Trophoblast cell (in vitro differentiated cells and primary cell): ENCODE measurements at regions not wholly inside any gene's neighbourhood (a gene's known extent, or its start where the extent isn't known, plus 50 kb on each side); places are given as distances from the start of the nearest gene placed in this dataset.

Source experiments
- DNase-seq, 2 donors: peaks; one replicate each; pipeline ENCODE4 v3.0.0-alpha.2; 2016
- H2AFZ ChIP-seq: 2 replicates; pipeline ENCODE4 v1.6.1; 2013; ENCODE audit warnings: low read length, moderate library complexity, mild to moderate bottlenecking; ENCODE audit not compliant: insufficient read depth, poor library complexity
- H2AK5ac ChIP-seq: 2 replicates; pipeline ENCODE4 v1.6.1; 2013; ENCODE audit warnings: mild to moderate bottlenecking, low read length
- H2BK120ac ChIP-seq: 2 replicates; pipeline ENCODE4 v1.6.1; 2013; ENCODE audit warnings: low read length, mild to moderate bottlenecking, moderate library complexity; ENCODE audit not compliant: insufficient read depth, poor library complexity
- H2BK12ac ChIP-seq: 2 replicates; pipeline ENCODE4 v1.6.1; 2013; ENCODE audit warnings: mild to moderate bottlenecking, low read length, moderate library complexity
- H2BK5ac ChIP-seq: 2 replicates; pipeline ENCODE4 v1.6.1; 2013; ENCODE audit warnings: low read length, low read depth, moderate library complexity, mild to moderate bottlenecking; ENCODE audit not compliant: poor library complexity
- H3K14ac ChIP-seq: 2 replicates; pipeline ENCODE4 v1.6.1; 2013; ENCODE audit warnings: mild to moderate bottlenecking, low read length
- H3K18ac ChIP-seq: 2 replicates; pipeline ENCODE4 v1.6.1; 2013; ENCODE audit warnings: mild to moderate bottlenecking, low read length
- H3K23ac ChIP-seq: 2 replicates; pipeline ENCODE4 v1.6.1; 2013; ENCODE audit warnings: low read length
- H3K27ac ChIP-seq: 2 replicates; pipeline ENCODE4 v1.5.1; 2013; ENCODE audit warnings: low read depth, mild to moderate bottlenecking, inconsistent platforms, low read length, moderate library complexity
- H3K27me3 ChIP-seq: 2 replicates; pipeline ENCODE4 v1.6.1; 2013; ENCODE audit warnings: inconsistent platforms, mild to moderate bottlenecking, low read length, moderate library complexity; ENCODE audit not compliant: insufficient read depth
- H3K36me3 ChIP-seq, 2 experiments: 1 replicate in 1 of 2; 2 replicates in 1 of 2; pipeline ENCODE4 v1.6.1; 2013; ENCODE audit warnings: low read length in 2 of 2, mild to moderate bottlenecking in 2 of 2, moderate library complexity in 1 of 2; ENCODE audit not compliant: insufficient read depth in 2 of 2, control insufficient read depth in 1 of 2
- H3K4ac ChIP-seq: 2 replicates; pipeline ENCODE4 v1.6.1; 2013; ENCODE audit warnings: low read depth, mild to moderate bottlenecking, low read length, moderate library complexity
- H3K4me1 ChIP-seq, 2 experiments: 1 replicate in 1 of 2; 2 replicates in 1 of 2; pipeline ENCODE4 v1.6.1; 2013; ENCODE audit warnings: low read length in 2 of 2, mild to moderate bottlenecking in 2 of 2, moderate library complexity in 1 of 2; ENCODE audit not compliant: insufficient read depth in 2 of 2, control insufficient read depth in 1 of 2
- H3K4me2 ChIP-seq: 2 replicates; pipeline ENCODE4 v1.6.1; 2013; ENCODE audit warnings: inconsistent platforms, mild to moderate bottlenecking, low read length, moderate library complexity
- H3K4me3 ChIP-seq: 2 replicates; pipeline ENCODE4 v1.5.1; 2013; ENCODE audit warnings: mild to moderate bottlenecking, low read depth, low read length, inconsistent platforms
- H3K79me1 ChIP-seq: one replicate; pipeline ENCODE4 v1.6.1; 2013; ENCODE audit warnings: low read length
- H3K79me2 ChIP-seq: 2 replicates; pipeline ENCODE4 v1.6.1; 2013; ENCODE audit warnings: low read length, mild to moderate bottlenecking; ENCODE audit not compliant: control insufficient read depth, insufficient read depth, poor library complexity
- H3K9ac ChIP-seq: 2 replicates; pipeline ENCODE4 v1.6.1; 2013; ENCODE audit warnings: mild to moderate bottlenecking, low read length
- H3K9me3 ChIP-seq: 2 replicates; pipeline ENCODE4 v1.6.1; 2013; ENCODE audit warnings: low read depth, mild to moderate bottlenecking, control low read depth, inconsistent platforms, low read length; ENCODE audit not compliant: insufficient read depth
- H4K12ac ChIP-seq: 2 replicates; pipeline ENCODE4 v1.6.1; 2013; ENCODE audit warnings: low read depth, mild to moderate bottlenecking, low read length, moderate library complexity
- H4K8ac ChIP-seq: 2 replicates; pipeline ENCODE4 v1.6.1; 2013; ENCODE audit warnings: low read depth, mild to moderate bottlenecking, low read length, moderate library complexity
- H4K91ac ChIP-seq: one replicate; pipeline ENCODE4 v1.6.1; 2013; ENCODE audit warnings: low read depth, mild to moderate bottlenecking, low read length, moderate library complexity
- WGBS: extraction: QIAGEN DNeasy Blood & Tissue Kit; methylation state at CpG from one replicate; pipeline ENCODE4 v1.1.7; 2013; ENCODE audit warnings: missing lambda C conversion rate; ENCODE audit not compliant: insufficient read length, insufficient coverage; ENCODE audit errors: extremely low coverage; 5-methylcytosine and 5-hydroxymethylcytosine counted together

GRCh38 chr5:89133975-89134374 lies 251.0 kb upstream of the MEF2C start:
- no peak overlapping the region for H3K9ac ChIP-seq
- no peaks in the 10 kb centered on the region for H3K27me3 ChIP-seq
- no peak overlapping the region for H3K14ac ChIP-seq
- no peak overlapping the region for H4K8ac ChIP-seq
- H2AK5ac ChIP-seq, result no peak overlapping the region
- WGBS, result no CpG with 5 or more reads among the region's 1 CpG
- H3K4me3 ChIP-seq, result no peak overlapping the region
- H3K36me3 ChIP-seq, result no peaks in the 10 kb centered on the region
- no peak overlapping the region for H3K23ac ChIP-seq
- DNase-seq, result no peak
- no peak overlapping the region for H3K27ac ChIP-seq
- no peak overlapping the region for H2BK5ac ChIP-seq
- no peak overlapping the region for H4K12ac ChIP-seq
- H3K4me1 ChIP-seq, result no peaks in the 10 kb centered on the region
- H2BK12ac ChIP-seq, result no peak overlapping the region
- no peak overlapping the region for H2AFZ ChIP-seq
- H3K4ac ChIP-seq, result no peak overlapping the region
- no peak overlapping the region for H4K91ac ChIP-seq
- H3K79me1 ChIP-seq, result no peaks in the 10 kb centered on the region
- no peak overlapping the region for H3K18ac ChIP-seq
- H3K4me2 ChIP-seq, result no peak overlapping the region
- no peaks in the 10 kb centered on the region for H3K9me3 ChIP-seq
- H3K79me2 ChIP-seq, result no peaks in the 10 kb centered on the region
- H2BK120ac ChIP-seq, result no peak overlapping the region

GRCh38 chr5:89133129-89133528 lies 250.1 kb upstream of the MEF2C start:
- Histone ChIP-seq H3K4me3 (no peak overlapping the region), H3K27ac (no peak overlapping the region), H4K91ac (no peak overlapping the region), H3K36me3 (no peaks in the 10 kb centered on the region), H3K9ac (no peak overlapping the region), H2BK120ac (no peak overlapping the region), H3K23ac (no peak overlapping the region), H2AFZ (no peak overlapping the region), H3K14ac (no peak overlapping the region), H3K18ac (no peak overlapping the region), H3K79me2 (no peaks in the 10 kb centered on the region), H3K4me2 (no peak overlapping the region), H4K8ac (no peak overlapping the region), H3K9me3 (no peaks in the 10 kb centered on the region), H3K27me3 (no peaks in the 10 kb centered on the region), H4K12ac (no peak overlapping the region), H2BK12ac (no peak overlapping the region), H3K79me1 (no peaks in the 10 kb centered on the region), H3K4me1 (no peaks in the 10 kb centered on the region), H2BK5ac (no peak overlapping the region), H3K4ac (no peak overlapping the region), H2AK5ac (no peak overlapping the region)
- no CpG with 5 or more reads among the region's 1 CpG for WGBS
- DNase-seq, result no peak

- H3K36me3 ChIP-seq, result no peaks in the 10 kb centered on the region
- H4K12ac ChIP-seq, result no peak overlapping the region
- no peak overlapping the region for H2AFZ ChIP-seq
- H3K79me2 ChIP-seq, result no peaks in the 10 kb centered on the region
- H2BK12ac ChIP-seq, result no peak overlapping the region
- H4K91ac ChIP-seq, result no peak overlapping the region
- H3K18ac ChIP-seq, result no peak overlapping the region
- DNase-seq, result no peak
- no peaks in the 10 kb centered on the region for H3K4me1 ChIP-seq
- WGBS, result no CpG with 5 or more reads among the region's 1 CpG
- no peak overlapping the region for H3K4ac ChIP-seq
- no peak overlapping the region for H2AK5ac ChIP-seq
- no peak overlapping the region for H3K4me3 ChIP-seq
- H3K14ac ChIP-seq, result no peak overlapping the region
- H4K8ac ChIP-seq, result no peak overlapping the region
- H3K27me3 ChIP-seq, result no peaks in the 10 kb centered on the region
- H3K79me1 ChIP-seq, result no peaks in the 10 kb centered on the region
- no peak overlapping the region for H2BK120ac ChIP-seq
- no peak overlapping the region for H3K27ac ChIP-seq
- H2BK5ac ChIP-seq, result no peak overlapping the region
- H3K4me2 ChIP-seq, result no peak overlapping the region
- no peak overlapping the region for H3K23ac ChIP-seq
- H3K9me3 ChIP-seq, result no peaks in the 10 kb centered on the region
- H3K9ac ChIP-seq, result no peak overlapping the region
Measured at GRCh38 chr5:89130851-89131250, 247.9 kb upstream of the MEF2C start.

- Histone ChIP-seq H4K12ac (no peak overlapping the region), H2AK5ac (no peak overlapping the region), H3K79me2 (no peaks in the 10 kb centered on the region), H3K14ac (no peak overlapping the region), H3K9ac (no peak overlapping the region), H2BK120ac (no peak overlapping the region), H2BK5ac (no peak overlapping the region), H3K27me3 (no peaks in the 10 kb centered on the region), H3K23ac (no peak overlapping the region), H3K4me1 (no peaks in the 10 kb centered on the region), H4K8ac (no peak overlapping the region), H3K18ac (no peak overlapping the region), H3K9me3 (no peaks in the 10 kb centered on the region), H3K36me3 (no peaks in the 10 kb centered on the region), H3K4me3 (no peak overlapping the region), H4K91ac (no peak overlapping the region), H3K4me2 (no peak overlapping the region), H3K79me1 (no peaks in the 10 kb centered on the region), H3K27ac (no peak overlapping the region), H2AFZ (no peak overlapping the region), H2BK12ac (no peak overlapping the region), H3K4ac (no peak overlapping the region)
- WGBS, result no CpG with 5 or more reads among the region's 1 CpG
- DNase-seq, result no peak
Measured at GRCh38 chr5:89129941-89130340, 247.0 kb upstream of the MEF2C start.
